Mesenchymal stem cell (in vitro differentiated cells and primary cell): ENCODE measurements at regions not wholly inside any gene's neighbourhood (a gene's known extent, or its start where the extent isn't known, plus 50 kb on each side); places are given as distances from the start of the nearest gene placed in this dataset.

ENCODE experiments used
- DNase-seq: peaks from one replicate; pipeline ENCODE4 v3.0.0-alpha.2; 2013
- H2AFZ ChIP-seq: one replicate; pipeline ENCODE4 v1.6.1; 2013; ENCODE audit warnings: low read depth, mild to moderate bottlenecking, control low read depth, inconsistent platforms, low read length, moderate library complexity
- H2AK5ac ChIP-seq: 2 replicates; pipeline ENCODE4 v1.6.1; 2013; ENCODE audit warnings: low read length, moderate library complexity, mild to moderate bottlenecking, inconsistent platforms; ENCODE audit not compliant: severe bottlenecking
- H2BK120ac ChIP-seq: one replicate; pipeline ENCODE4 v1.6.1; 2013; ENCODE audit warnings: low read depth, mild to moderate bottlenecking, inconsistent platforms, low read length, moderate library complexity
- H2BK12ac ChIP-seq, 2 experiments: one replicate each; pipeline ENCODE4 v1.6.1; 2013; ENCODE audit warnings: inconsistent platforms in 2 of 2, low read length in 2 of 2, mild to moderate bottlenecking in 2 of 2, moderate library complexity in 2 of 2, control low read depth in 1 of 2
- H2BK15ac ChIP-seq: one replicate; pipeline ENCODE4 v1.6.1; 2013; ENCODE audit warnings: mild to moderate bottlenecking, low read depth, inconsistent platforms; ENCODE audit not compliant: poor library complexity, severe bottlenecking
- H2BK5ac ChIP-seq: 2 replicates; pipeline ENCODE4 v1.6.1; 2013; ENCODE audit warnings: low read depth, mild to moderate bottlenecking, low read length, control low read depth, inconsistent platforms; ENCODE audit not compliant: poor library complexity, severe bottlenecking
- H3K14ac ChIP-seq, 2 experiments: one replicate each; pipeline ENCODE4 v1.6.1; 2013; ENCODE audit warnings: inconsistent platforms in 2 of 2, low read length in 2 of 2, control low read depth in 1 of 2, mild to moderate bottlenecking in 1 of 2, moderate library complexity in 1 of 2
- H3K18ac ChIP-seq, 2 experiments: one replicate each; pipeline ENCODE4 v1.6.1; 2013; ENCODE audit warnings: inconsistent platforms in 2 of 2, low read length in 2 of 2, control low read depth in 1 of 2, low read depth in 1 of 2, mild to moderate bottlenecking in 1 of 2
- H3K23ac ChIP-seq, 2 experiments: one replicate each; pipeline ENCODE4 v1.6.1; 2013; ENCODE audit warnings: inconsistent platforms in 2 of 2, low read length in 2 of 2, mild to moderate bottlenecking in 2 of 2, moderate library complexity in 2 of 2, control low read depth in 1 of 2
- H3K27ac ChIP-seq: 2 replicates; pipeline ENCODE4 v1.5.1; 2013; ENCODE audit warnings: mild to moderate bottlenecking, moderate library complexity, low read length, control low read depth, inconsistent platforms; ENCODE audit not compliant: poor library complexity, severe bottlenecking
- H3K27me3 ChIP-seq, 2 experiments: 2 replicates each; pipeline versions ENCODE4 v1.6.1 to v1.7.0; 2013; ENCODE audit warnings: low read length in 2 of 2, mild to moderate bottlenecking in 2 of 2, moderate library complexity in 2 of 2, control low read depth in 1 of 2, inconsistent platforms in 1 of 2; ENCODE audit not compliant: control insufficient read depth in 1 of 2, insufficient read depth in 1 of 2
- H3K36me3 ChIP-seq, 2 experiments: 2 replicates each; pipeline versions ENCODE4 v1.6.1 to v1.7.0; 2013; ENCODE audit warnings: low read length in 2 of 2, control low read depth in 1 of 2, inconsistent platforms in 1 of 2, low read depth in 1 of 2, mild to moderate bottlenecking in 1 of 2; ENCODE audit not compliant: insufficient read depth in 2 of 2, control insufficient read depth in 1 of 2
- H3K4ac ChIP-seq, 2 experiments: one replicate each; pipeline ENCODE4 v1.6.1; 2013; ENCODE audit warnings: inconsistent platforms in 2 of 2, low read length in 2 of 2, mild to moderate bottlenecking in 2 of 2, moderate library complexity in 2 of 2, control low read depth in 1 of 2, low read depth in 1 of 2
- H3K4me1 ChIP-seq: 2 replicates; pipeline ENCODE4 v1.6.1; 2013; ENCODE audit warnings: low read depth, low read length, control low read depth; ENCODE audit not compliant: control insufficient read depth, insufficient read depth
- H3K4me2 ChIP-seq: 2 replicates; pipeline ENCODE4 v1.6.1; 2013; ENCODE audit warnings: low read length, mild to moderate bottlenecking, inconsistent platforms; ENCODE audit not compliant: poor library complexity, severe bottlenecking
- H3K4me3 ChIP-seq, 2 experiments: 2 replicates each; pipeline versions ENCODE4 v1.5.1 to v1.7.0; 2013; ENCODE audit warnings: low read length in 2 of 2, mild to moderate bottlenecking in 2 of 2, control low read depth in 1 of 2, low read depth in 1 of 2; ENCODE audit not compliant: insufficient read depth in 1 of 2
- H3K79me1 ChIP-seq: replicated peaks from 2 replicates; pipeline ENCODE4 v1.6.1; 2013; ENCODE audit warnings: mild to moderate bottlenecking, control low read depth, low read length, inconsistent platforms; ENCODE audit not compliant: poor library complexity, severe bottlenecking
- H3K9ac ChIP-seq: 2 replicates; pipeline ENCODE4 v1.7.0; 2013; ENCODE audit warnings: mild to moderate bottlenecking, low read length, moderate library complexity
- H3K9me3 ChIP-seq: 2 replicates; pipeline ENCODE4 v1.7.0; 2013; ENCODE audit warnings: mild to moderate bottlenecking, low read length; ENCODE audit not compliant: control insufficient read depth
- H4K8ac ChIP-seq: one replicate; pipeline ENCODE4 v1.6.1; 2013; ENCODE audit warnings: inconsistent platforms, mild to moderate bottlenecking, low read length, moderate library complexity
- H4K91ac ChIP-seq: one replicate; pipeline ENCODE4 v1.6.1; 2013; ENCODE audit warnings: mild to moderate bottlenecking, low read length, inconsistent platforms
- WGBS: methylation state at CpG from one replicate; pipeline ENCODE4 v1.1.7; 2013; ENCODE audit warnings: mixed read lengths; 5-methylcytosine and 5-hydroxymethylcytosine counted together

DNA sequence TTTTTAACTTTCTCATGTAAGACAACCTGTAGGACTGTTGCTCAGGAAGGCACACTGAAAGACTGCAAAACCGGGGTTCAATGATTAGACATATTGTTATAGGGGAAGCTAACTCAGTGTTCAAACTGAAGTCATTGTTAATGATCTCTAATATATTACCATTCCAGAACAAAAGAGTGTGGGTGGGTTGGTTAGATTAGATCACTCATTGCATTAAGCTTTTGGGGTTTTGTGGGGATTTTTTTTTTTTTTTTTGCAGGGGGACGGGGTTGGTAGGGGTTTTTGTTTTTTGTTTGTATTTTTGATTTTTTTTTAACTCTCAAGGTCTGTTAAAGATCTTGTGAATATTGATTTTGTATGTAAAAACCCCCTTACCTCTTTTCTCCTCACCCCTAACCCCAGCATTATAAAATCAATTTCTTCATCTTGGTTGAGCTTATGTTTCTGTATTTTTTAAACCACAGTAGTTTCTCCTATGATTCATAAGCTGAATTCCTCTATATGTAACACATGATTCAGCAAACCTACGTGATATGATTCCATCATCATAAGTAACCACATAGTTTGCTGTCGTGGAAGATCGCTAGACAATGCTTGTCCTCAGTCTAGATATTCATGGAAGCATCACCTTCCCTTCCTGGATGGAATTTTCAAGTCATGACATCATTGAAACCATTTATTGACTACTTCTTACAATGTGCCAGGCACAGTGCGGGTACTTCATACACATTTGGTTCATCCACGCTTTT is 544.1 kb upstream of the MDFIC2 start:
- Histone ChIP-seq H3K27ac (no peak overlapping the region), H4K91ac (no peak overlapping the region), H3K4me1 (peaks cover 3% of the 10 kb centered on the region), H2BK15ac (no peak overlapping the region), H3K23ac (no peak overlapping the region), H2BK5ac (no peak overlapping the region), H3K4ac (no peak overlapping the region), H3K14ac (no peak overlapping the region), H2BK120ac (no peak overlapping the region), H3K36me3 (no peaks in the 10 kb centered on the region), H3K9ac (no peak overlapping the region), H3K79me1 (no peaks in the 10 kb centered on the region), H4K8ac (no peak overlapping the region), H2AFZ (no peak overlapping the region), H3K27me3 (no peaks in the 10 kb centered on the region), H2BK12ac (no peak overlapping the region), H3K4me3 (no peak overlapping the region), H2AK5ac (no peak overlapping the region), H3K4me2 (no peak overlapping the region), H3K9me3 (no peaks in the 10 kb centered on the region), H3K18ac (no peak overlapping the region)
- peak; percentile 49 for DNase-seq
- 63% methylated on average over 4 of the region's 7 CpGs for WGBS

- Histone ChIP-seq H2BK15ac (no peak overlapping the region), H2AK5ac (peak overlapping the region; percentile 87), H3K27ac (no peak overlapping the region), H4K91ac (no peak overlapping the region), H3K18ac (no peak overlapping the region), H3K9me3 (no peaks in the 10 kb centered on the region), H3K4me2 (no peak overlapping the region), H2BK5ac (no peak overlapping the region), H2BK120ac (no peak overlapping the region), H3K14ac (no peak overlapping the region), H4K8ac (no peak overlapping the region), H3K4me3 (no peak overlapping the region), H2BK12ac (no peak overlapping the region), H3K4ac (no peak overlapping the region), H3K9ac (no peak overlapping the region), H3K36me3 (no peaks in the 10 kb centered on the region), H3K27me3 (no peaks in the 10 kb centered on the region), H2AFZ (no peak overlapping the region), H3K79me1 (no peaks in the 10 kb centered on the region), H3K4me1 (peaks cover 4% of the 10 kb centered on the region), H3K23ac (no peak overlapping the region)
- WGBS: 100% methylated on average over 1 of the region's 2 CpGs
- DNase-seq: peak; percentile 31
Measured at GRCh38 chr3:70855149-70855548, 542.7 kb upstream of the MDFIC2 start.

DNA sequence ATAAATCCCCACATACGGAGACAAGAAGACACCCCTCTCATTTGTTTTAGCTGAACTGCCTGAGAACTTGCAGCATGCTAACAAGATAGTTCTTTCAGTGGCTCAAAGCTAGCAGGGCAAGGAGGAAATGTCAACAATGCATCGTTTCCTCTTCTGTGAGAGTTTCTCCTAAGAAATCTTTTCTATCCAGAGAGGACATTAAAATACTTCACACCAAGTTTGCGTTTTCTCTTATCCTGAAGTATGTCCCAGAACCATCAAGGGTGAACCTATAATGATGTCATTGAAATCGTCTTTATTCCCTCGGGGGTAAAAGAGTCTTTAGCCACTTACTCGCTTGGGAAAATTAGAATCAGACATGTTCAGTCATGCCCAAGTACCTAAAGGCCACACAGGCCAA is 541.7 kb upstream of the MDFIC2 start:
- Histone ChIP-seq H2AFZ (no peak overlapping the region), H3K36me3 (no peaks in the 10 kb centered on the region)

DNA sequence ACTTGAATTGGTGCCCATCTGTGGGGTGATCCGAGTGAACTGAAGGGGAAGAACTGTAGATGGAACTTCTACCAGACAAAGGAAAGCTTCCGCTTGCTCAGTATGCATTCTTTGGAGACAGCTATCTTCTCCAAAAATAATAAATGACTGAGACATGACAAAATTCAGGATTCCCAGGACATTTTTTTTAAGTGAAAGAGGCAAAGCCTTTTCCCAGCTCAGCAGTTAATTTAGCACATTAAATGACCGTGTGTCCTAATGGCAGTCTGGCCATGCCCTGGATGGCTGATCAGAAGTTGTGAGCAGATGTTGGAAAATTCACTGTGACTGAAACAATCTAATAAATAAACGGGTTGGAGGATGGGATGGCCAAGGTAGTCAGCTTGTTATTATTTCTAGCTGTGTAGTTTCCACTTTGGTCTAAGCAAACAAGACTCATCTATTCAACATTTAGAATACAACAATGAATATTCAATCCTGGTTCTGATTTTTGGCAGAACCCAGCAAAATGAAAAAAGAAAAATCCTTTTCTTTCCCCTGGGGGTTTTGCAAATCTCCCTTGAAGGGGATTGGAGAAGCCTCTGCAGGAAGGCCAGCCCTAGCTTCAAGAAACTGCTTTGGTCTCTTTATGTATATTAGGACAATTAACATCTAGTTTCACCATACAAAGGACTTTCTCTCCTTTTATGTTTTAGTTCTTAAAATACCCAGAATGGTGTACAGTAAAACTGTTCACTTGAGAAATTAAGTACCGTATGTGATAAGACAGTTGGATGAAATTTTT is 540.9 kb upstream of the MDFIC2 start:
- Histone ChIP-seq H3K4ac (no peak overlapping the region), H3K79me1 (no peaks in the 10 kb centered on the region), H3K14ac (no peak overlapping the region), H2BK12ac (peak overlapping the region in 1 of 2 experiments; percentile 71), H3K18ac (peak overlapping the region in 1 of 2 experiments; percentile 41), H2BK15ac (no peak overlapping the region), H2AK5ac (no peak overlapping the region), H3K27ac (peak overlapping the region; percentile 24), H2BK120ac (no peak overlapping the region), H3K9me3 (no peaks in the 10 kb centered on the region), H3K4me2 (no peak overlapping the region), H3K36me3 (no peaks in the 10 kb centered on the region), H2AFZ (no peak overlapping the region), H3K27me3 (no peaks in the 10 kb centered on the region), H3K4me3 (no peak overlapping the region), H2BK5ac (no peak overlapping the region), H3K9ac (no peak overlapping the region), H3K4me1 (peaks cover 4% of the 10 kb centered on the region), H4K8ac (no peak overlapping the region), H3K23ac (no peak overlapping the region), H4K91ac (peak overlapping the region; percentile 58)
- WGBS: 72% methylated on average over 1 of the region's 5 CpGs
- DNase-seq: no peak

More for the DNA sequence above, 541.7 kb upstream of the MDFIC2 start:
- Histone ChIP-seq H3K27ac (no peak overlapping the region), H3K4me2 (no peak overlapping the region), H4K8ac (no peak overlapping the region), H3K9me3 (no peaks in the 10 kb centered on the region), H3K23ac (no peak overlapping the region), H3K14ac (no peak overlapping the region), H3K18ac (peak overlapping the region in 1 of 2 experiments; percentile 16), H2AK5ac (no peak overlapping the region), H3K4me1 (peaks cover 4% of the 10 kb centered on the region), H2BK120ac (no peak overlapping the region), H3K27me3 (no peaks in the 10 kb centered on the region), H3K79me1 (no peaks in the 10 kb centered on the region), H2BK15ac (no peak overlapping the region), H3K4ac (no peak overlapping the region), H3K4me3 (no peak overlapping the region), H2BK12ac (no peak overlapping the region), H2BK5ac (no peak overlapping the region), H3K9ac (no peak overlapping the region), H4K91ac (no peak overlapping the region)
- no peak for DNase-seq
- WGBS: 52% methylated on average over 6 of the region's 6 CpGs
